ENCODE measurements at regions not wholly inside any gene's neighbourhood (a gene's known extent, or its start where the extent isn't known, plus 50 kb on each side); places are given as distances from the start of the nearest gene placed in this dataset.

DNA sequence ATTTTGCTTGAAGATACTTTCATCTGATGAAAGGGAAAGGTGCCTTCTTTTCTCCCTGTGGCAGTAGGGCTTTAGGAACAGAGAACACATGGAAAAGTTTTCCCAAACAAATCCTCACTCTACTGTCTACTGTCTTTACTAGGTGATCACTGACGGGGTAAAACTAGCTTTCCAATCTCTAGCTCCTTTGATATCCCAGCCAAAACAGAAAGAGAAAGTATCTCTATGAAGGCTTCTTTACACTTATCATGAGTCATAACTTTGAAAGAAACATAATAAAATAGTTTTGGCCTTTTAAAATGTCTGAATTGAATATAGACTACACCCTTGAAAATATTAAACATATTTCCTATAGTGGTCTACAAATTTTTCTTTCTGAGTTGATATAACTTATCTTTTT lies 214.5 kb downstream of the DSEL start:
- no peaks in the 10 kb centered on the region for H3K36me3 Mint-ChIP-seq (ENCODE audit: low read depth)
- no peaks in the 10 kb centered on the region for H3K27me3 Mint-ChIP-seq
- H3K27ac Mint-ChIP-seq, result no peak overlapping the region
- no peak for TF ChIP-seq CTCF (IDR thresholded peaks at IDR 0.05)
- no peak for DNase-seq
- H3K9me3 Mint-ChIP-seq, result peaks cover 14% of the 10 kb centered on the region
- no peak for ATAC-seq (ENCODE audit: low read depth)
- intact Hi-C loops (cut with micrococcal nuclease), result no loop called here
- ChIA-PET POLR2A (no interaction called here), CTCF (no interaction called here)
- no peaks in the 10 kb centered on the region for H3K4me1 Mint-ChIP-seq
- H3K4me3 Mint-ChIP-seq, result no peak overlapping the region

GRCh38 chr18:67301592-67301991 lies 214.9 kb downstream of the DSEL start:
- H3K4me3 Mint-ChIP-seq, result no peak overlapping the region
- ATAC-seq (ENCODE audit: low read depth) (no peak), DNase-seq (no peak)
- no peak overlapping the region for H3K27ac Mint-ChIP-seq
- no peaks in the 10 kb centered on the region for H3K36me3 Mint-ChIP-seq (ENCODE audit: low read depth)
- no peaks in the 10 kb centered on the region for H3K4me1 Mint-ChIP-seq
- no peaks in the 10 kb centered on the region for H3K27me3 Mint-ChIP-seq
- ChIA-PET POLR2A (no interaction called here), CTCF (no interaction called here)
- intact Hi-C loops (cut with micrococcal nuclease), result no loop called here
- peaks cover 14% of the 10 kb centered on the region for H3K9me3 Mint-ChIP-seq
- no peak for TF ChIP-seq CTCF (IDR thresholded peaks at IDR 0.05)

DNA sequence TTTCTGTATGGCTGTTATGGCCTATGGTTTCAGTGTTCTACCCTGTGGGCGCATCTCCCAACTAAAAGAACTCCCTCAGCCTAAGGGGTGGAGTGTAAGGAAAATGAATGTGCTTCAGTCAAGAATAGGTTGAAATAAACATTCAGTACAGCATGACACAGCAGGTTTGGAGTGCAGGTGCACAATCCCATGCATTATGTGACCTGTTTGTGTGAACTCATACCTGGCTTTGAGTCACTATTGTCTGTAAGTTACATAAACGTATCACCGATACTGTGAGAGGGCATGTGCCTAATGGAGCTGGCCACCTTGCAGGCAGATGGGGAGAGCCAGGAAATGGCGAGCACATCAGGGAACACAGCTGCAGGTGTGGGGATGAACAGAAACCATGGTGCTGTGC lies 216.0 kb downstream of the DSEL start:
- H3K36me3 Mint-ChIP-seq (ENCODE audit: low read depth), result no peaks in the 10 kb centered on the region
- H3K27ac Mint-ChIP-seq, result no peak overlapping the region
- H3K27me3 Mint-ChIP-seq, result no peaks in the 10 kb centered on the region
- ChIA-PET CTCF (no interaction called here), POLR2A (no interaction called here)
- H3K4me1 Mint-ChIP-seq, result no peaks in the 10 kb centered on the region
- intact Hi-C loops (cut with micrococcal nuclease), result no loop called here
- no peak for TF ChIP-seq CTCF (IDR thresholded peaks at IDR 0.05)
- H3K9me3 Mint-ChIP-seq, result peaks cover 14% of the 10 kb centered on the region
- no peak overlapping the region for H3K4me3 Mint-ChIP-seq
- no peak for DNase-seq
- no peak for ATAC-seq (ENCODE audit: low read depth)

DNA sequence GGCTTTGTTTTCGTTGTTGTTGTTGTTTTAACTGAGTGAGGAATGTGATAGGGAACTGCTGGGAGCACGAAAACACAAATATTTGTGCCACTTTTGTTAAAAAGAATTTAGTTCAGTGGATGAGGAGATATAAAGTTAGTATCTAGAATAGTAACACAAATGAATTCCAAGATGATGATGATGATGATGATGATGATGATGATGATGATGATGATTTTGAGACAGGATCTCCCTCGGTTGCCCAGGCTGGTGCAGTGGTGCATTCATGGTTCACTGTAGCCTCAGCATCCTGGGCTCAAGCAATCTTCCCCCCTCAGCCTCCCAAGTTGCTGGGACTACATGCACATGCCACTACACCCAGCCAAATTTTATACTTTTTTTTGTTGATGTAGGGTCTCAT lies 223.7 kb downstream of the DSEL start:
- no peak overlapping the region for H3K4me3 Mint-ChIP-seq
- H3K27ac Mint-ChIP-seq, result no peak overlapping the region
- no peak for TF ChIP-seq CTCF (IDR thresholded peaks at IDR 0.05)
- no peaks in the 10 kb centered on the region for H3K4me1 Mint-ChIP-seq
- intact Hi-C loops (cut with micrococcal nuclease), result no loop called here
- ChIA-PET CTCF (no interaction called here), POLR2A (no interaction called here)
- ATAC-seq (ENCODE audit: low read depth) (no peak), DNase-seq (no peak)
- no peaks in the 10 kb centered on the region for H3K27me3 Mint-ChIP-seq
- peaks cover 3% of the 10 kb centered on the region for H3K9me3 Mint-ChIP-seq
- no peaks in the 10 kb centered on the region for H3K36me3 Mint-ChIP-seq (ENCODE audit: low read depth)

- ChIA-PET CTCF (no interaction called here), POLR2A (no interaction called here)
- peaks cover 3% of the 10 kb centered on the region for H3K9me3 Mint-ChIP-seq
- ATAC-seq (ENCODE audit: low read depth) (no peak), DNase-seq (no peak)
- H3K27me3 Mint-ChIP-seq, result no peaks in the 10 kb centered on the region
- intact Hi-C loops (cut with micrococcal nuclease), result no loop called here
- H3K36me3 Mint-ChIP-seq (ENCODE audit: low read depth), result no peaks in the 10 kb centered on the region
- no peak overlapping the region for H3K27ac Mint-ChIP-seq
- no peak overlapping the region for H3K4me3 Mint-ChIP-seq
- H3K4me1 Mint-ChIP-seq, result no peaks in the 10 kb centered on the region
- no peak for TF ChIP-seq CTCF (IDR thresholded peaks at IDR 0.05)
Measured at GRCh38 chr18:67290421-67290820, 226.1 kb downstream of the DSEL start.

All from activated B cell treated with CpG ODN at 0.5 μM for 24 hours (primary cell).